ENCODE measurements at regions not wholly inside any gene's neighbourhood (a gene's known extent, or its start where the extent isn't known, plus 50 kb on each side); places are given as distances from the start of the nearest gene placed in this dataset.
A peak's percentile ranks its signal among the peaks of the same experiment; 100 is the strongest.

GRCh38 chr13:110097013-110097412, 209.9 kb downstream of the COL4A1 start:
- H3K9me3 Mint-ChIP-seq = peaks cover 27% of the 10 kb centered on the region
- H3K27me3 Mint-ChIP-seq (ENCODE audit: low read depth) = no peaks in the 10 kb centered on the region
- DNase-seq (ENCODE audit: low spot score in 2 of 2, unreplicated experiment in 2 of 2) = no peak
- no peak overlapping the region for H3K27ac Mint-ChIP-seq
- H3K36me3 Mint-ChIP-seq = peaks cover 8% of the 10 kb centered on the region
- no peak for TF ChIP-seq CTCF (IDR thresholded peaks at IDR 0.05; ENCODE audit: unreplicated experiment)
- no peak overlapping the region for H3K4me3 Mint-ChIP-seq
- peaks cover 6% of the 10 kb centered on the region for H3K4me1 Mint-ChIP-seq

- TF ChIP-seq CTCF (IDR thresholded peaks at IDR 0.05; ENCODE audit: unreplicated experiment) = no peak
- no peak overlapping the region for H3K4me3 Mint-ChIP-seq
- peaks cover 4% of the 10 kb centered on the region for H3K9me3 Mint-ChIP-seq
- no peak overlapping the region for H3K27ac Mint-ChIP-seq
- H3K4me1 Mint-ChIP-seq = peaks cover 6% of the 10 kb centered on the region
- no peak for DNase-seq (ENCODE audit: low spot score in 2 of 2, unreplicated experiment in 2 of 2)
- no peaks in the 10 kb centered on the region for H3K36me3 Mint-ChIP-seq
- no peaks in the 10 kb centered on the region for H3K27me3 Mint-ChIP-seq (ENCODE audit: low read depth)
These were observed 214.1 kb downstream of the COL4A1 start for GRCh38 chr13:110092831-110093247.

GRCh38 chr13:110089815-110090214, 217.1 kb downstream of the COL4A1 start:
- DNase-seq (ENCODE audit: low spot score in 2 of 2, unreplicated experiment in 2 of 2) = no peak
- Mint-ChIP-seq H3K4me3 (no peak overlapping the region), H3K9me3 (peaks cover 21% of the 10 kb centered on the region), H3K36me3 (no peaks in the 10 kb centered on the region), H3K27me3 (ENCODE audit: low read depth) (no peaks in the 10 kb centered on the region), H3K4me1 (peaks cover 4% of the 10 kb centered on the region), H3K27ac (no peak overlapping the region)
- TF ChIP-seq CTCF (IDR thresholded peaks at IDR 0.05; ENCODE audit: unreplicated experiment) = peak; percentile 71

GRCh38 chr13:110089100-110089499, 217.9 kb downstream of the COL4A1 start:
- peaks cover 27% of the 10 kb centered on the region for H3K9me3 Mint-ChIP-seq
- H3K27ac Mint-ChIP-seq = no peak overlapping the region
- no peak for TF ChIP-seq CTCF (IDR thresholded peaks at IDR 0.05; ENCODE audit: unreplicated experiment)
- no peak for DNase-seq (ENCODE audit: low spot score in 2 of 2, unreplicated experiment in 2 of 2)
- H3K4me1 Mint-ChIP-seq = no peaks in the 10 kb centered on the region
- no peaks in the 10 kb centered on the region for H3K36me3 Mint-ChIP-seq
- no peaks in the 10 kb centered on the region for H3K27me3 Mint-ChIP-seq (ENCODE audit: low read depth)
- H3K4me3 Mint-ChIP-seq = no peak overlapping the region

GRCh38 chr13:110073982-110074381, 233.0 kb downstream of the COL4A1 start:
- DNase-seq (ENCODE audit: low spot score in 2 of 2, unreplicated experiment in 2 of 2) = no peak
- Mint-ChIP-seq H3K36me3 (no peaks in the 10 kb centered on the region), H3K4me1 (peaks cover 5% of the 10 kb centered on the region), H3K4me3 (no peak overlapping the region), H3K9me3 (peaks cover 17% of the 10 kb centered on the region), H3K27me3 (ENCODE audit: low read depth) (peaks cover 2% of the 10 kb centered on the region), H3K27ac (no peak overlapping the region)
- no peak for TF ChIP-seq CTCF (IDR thresholded peaks at IDR 0.05; ENCODE audit: unreplicated experiment)

GRCh38 chr13:110070511-110071120, 236.3 kb downstream of the COL4A1 start:
- Mint-ChIP-seq H3K9me3 (peaks cover 1% of the 10 kb centered on the region), H3K36me3 (no peaks in the 10 kb centered on the region), H3K4me1 (peaks cover 5% of the 10 kb centered on the region), H3K4me3 (no peak overlapping the region), H3K27ac (no peak overlapping the region), H3K27me3 (ENCODE audit: low read depth) (no peaks in the 10 kb centered on the region)
- TF ChIP-seq CTCF (IDR thresholded peaks at IDR 0.05; ENCODE audit: unreplicated experiment) = no peak
- DNase-seq (ENCODE audit: low spot score in 2 of 2, unreplicated experiment in 2 of 2) = no peak
